Liver (tissue), 8 donors: ENCODE measurements at regions not wholly inside any gene's neighbourhood (a gene's known extent, or its start where the extent isn't known, plus 50 kb on each side); places are given as distances from the start of the nearest gene placed in this dataset.

Experiments used
- DNase-seq: peaks from one replicate; pipeline ENCODE4 v3.0.0-alpha.2; 2017; ENCODE audit warnings: low spot score
- H3K27ac ChIP-seq, 2 donors: one replicate each; pipeline ENCODE4 v1.7.0; 2013; ENCODE audit warnings: inconsistent platforms in 2 of 2, low read length in 2 of 2, control low read depth in 1 of 2, low read depth in 1 of 2, mild to moderate bottlenecking in 1 of 2
- H3K27me3 ChIP-seq, 4 donors: one replicate each; pipeline versions ENCODE4 v1.6.1 to v1.7.0; 2013; ENCODE audit warnings: low read length in 3 of 4, inconsistent platforms in 1 of 4, mild to moderate bottlenecking in 1 of 4, moderate library complexity in 1 of 4; ENCODE audit not compliant: control insufficient read depth in 4 of 4, insufficient read depth in 4 of 4
- H3K36me3 ChIP-seq, 4 donors: one replicate each; pipeline versions ENCODE4 v1.6.1 to v1.7.0; 2013; ENCODE audit warnings: low read length in 3 of 4, mild to moderate bottlenecking in 3 of 4, low read depth in 1 of 4, moderate library complexity in 1 of 4; ENCODE audit not compliant: control insufficient read depth in 4 of 4, insufficient read depth in 3 of 4
- H3K4me1 ChIP-seq, 4 donors: one replicate each; pipeline versions ENCODE4 v1.6.1 to v1.7.0; 2013; ENCODE audit warnings: low read length in 3 of 4, mild to moderate bottlenecking in 3 of 4, moderate library complexity in 1 of 4; ENCODE audit not compliant: control insufficient read depth in 4 of 4, insufficient read depth in 4 of 4
- H3K4me3 ChIP-seq, 3 donors: one replicate each; pipeline versions ENCODE4 v1.6.1 to v1.7.0; 2013; ENCODE audit warnings: low read length in 3 of 3, control low read depth in 1 of 3, low read depth in 1 of 3, mild to moderate bottlenecking in 1 of 3
- H3K9ac ChIP-seq, 2 donors: one replicate each; pipeline ENCODE4 v1.7.0; 2013; ENCODE audit warnings: low read length in 2 of 2, mild to moderate bottlenecking in 2 of 2, moderate library complexity in 2 of 2, control low read depth in 1 of 2, low read depth in 1 of 2
- H3K9me3 ChIP-seq, 4 donors: one replicate each; pipeline versions ENCODE4 v1.6.1 to v1.7.0; 2013; ENCODE audit warnings: low read length in 3 of 4; ENCODE audit not compliant: control insufficient read depth in 4 of 4
- CTCF ChIP-seq: fragments of 150-350 bp; IDR thresholded peaks from 2 replicates; pipeline ENCODE4 v1.5.1; 2017; ENCODE audit warnings: improper control_type of control experiment, low read depth, low read length; ENCODE audit not compliant: missing input control
- EGR1 ChIP-seq, 2 donors: IDR thresholded peaks; 2 replicates each; pipeline ENCODE4 v1.6.1; 2016 to 2018; ENCODE audit warnings: antibody characterized with exemption in 2 of 2, low read depth in 2 of 2
- FOXA2 ChIP-seq: IDR thresholded peaks from 2 replicates; pipeline ENCODE4 v1.6.1; 2016; ENCODE audit warnings: antibody characterized with exemption
- GABPA ChIP-seq, 2 donors: IDR thresholded peaks in 1 of 2; conservative IDR thresholded peaks in 1 of 2; 2 replicates each; pipeline ENCODE4 v1.6.1; 2016; ENCODE audit warnings: antibody characterized with exemption in 2 of 2, mild to moderate bottlenecking in 1 of 2, moderate library complexity in 1 of 2
- HNF4G ChIP-seq: IDR thresholded peaks from 2 replicates; pipeline ENCODE4 v1.6.1; 2016; ENCODE audit warnings: antibody characterized with exemption
- JUND ChIP-seq, 2 donors: IDR thresholded peaks; 2 replicates each; pipeline ENCODE4 v1.6.1; 2016; ENCODE audit warnings: antibody characterized with exemption in 2 of 2
- MAX ChIP-seq: IDR thresholded peaks from 2 replicates; pipeline ENCODE4 v1.6.1; 2016; ENCODE audit warnings: antibody characterized with exemption
- NR2F2 ChIP-seq: IDR thresholded peaks from 2 replicates; pipeline ENCODE4 v1.6.1; 2016; ENCODE audit warnings: antibody characterized with exemption
- RAD21 ChIP-seq, 2 donors: IDR thresholded peaks; 2 replicates each; pipeline ENCODE4 v1.6.1; 2016; ENCODE audit warnings: antibody characterized with exemption in 2 of 2, mild to moderate bottlenecking in 2 of 2
- RXRA ChIP-seq, 2 donors: IDR thresholded peaks; 2 replicates each; pipeline ENCODE4 v1.6.1; 2017 to 2018; ENCODE audit warnings: antibody characterized with exemption in 2 of 2, mild to moderate bottlenecking in 1 of 2
- TAF1 ChIP-seq: conservative IDR thresholded peaks from 2 replicates; pipeline ENCODE4 v1.6.1; 2016; ENCODE audit warnings: antibody characterized with exemption, mild to moderate bottlenecking
- WGBS: extraction: QIAGEN DNeasy Blood & Tissue Kit; methylation state at CpG from one replicate; pipeline ENCODE4 v1.1.7; 2013; 5-methylcytosine and 5-hydroxymethylcytosine counted together
- TF ChIP-seq, protein P1 (sequence below): IDR thresholded peaks from 2 replicates; pipeline ENCODE4 v1.6.1; 2016; ENCODE audit warnings: antibody characterized with exemption
- donor health status: healthy.
- donor health status: healthy.
- donor health status: healthy.
- donor health status: healthy.
- donor health status: healthy.

GRCh38 chr17:69749911-69750310 is 325.1 kb upstream of the KCNJ16 start:
- no peak overlapping the region for H3K4me3 ChIP-seq
- no peaks in the 10 kb centered on the region for H3K27me3 ChIP-seq
- no peak for DNase-seq
- WGBS, result 75% methylated on average over 3 of the region's 3 CpGs
- H3K9me3 ChIP-seq, result no peaks in the 10 kb centered on the region
- H3K27ac ChIP-seq, result no peak overlapping the region
- TF ChIP-seq RXRA (IDR thresholded peaks at IDR 0.05) (no peak), MAX (no peak), GABPA (IDR thresholded peaks at IDR 0.05 in 1 of 2, conservative IDR thresholded peaks at IDR 0.05 in 1 of 2) (no peak), HNF4G (no peak)
- no peaks in the 10 kb centered on the region for H3K36me3 ChIP-seq
- no peak overlapping the region for H3K9ac ChIP-seq
- no peaks in the 10 kb centered on the region for H3K4me1 ChIP-seq

DNA sequence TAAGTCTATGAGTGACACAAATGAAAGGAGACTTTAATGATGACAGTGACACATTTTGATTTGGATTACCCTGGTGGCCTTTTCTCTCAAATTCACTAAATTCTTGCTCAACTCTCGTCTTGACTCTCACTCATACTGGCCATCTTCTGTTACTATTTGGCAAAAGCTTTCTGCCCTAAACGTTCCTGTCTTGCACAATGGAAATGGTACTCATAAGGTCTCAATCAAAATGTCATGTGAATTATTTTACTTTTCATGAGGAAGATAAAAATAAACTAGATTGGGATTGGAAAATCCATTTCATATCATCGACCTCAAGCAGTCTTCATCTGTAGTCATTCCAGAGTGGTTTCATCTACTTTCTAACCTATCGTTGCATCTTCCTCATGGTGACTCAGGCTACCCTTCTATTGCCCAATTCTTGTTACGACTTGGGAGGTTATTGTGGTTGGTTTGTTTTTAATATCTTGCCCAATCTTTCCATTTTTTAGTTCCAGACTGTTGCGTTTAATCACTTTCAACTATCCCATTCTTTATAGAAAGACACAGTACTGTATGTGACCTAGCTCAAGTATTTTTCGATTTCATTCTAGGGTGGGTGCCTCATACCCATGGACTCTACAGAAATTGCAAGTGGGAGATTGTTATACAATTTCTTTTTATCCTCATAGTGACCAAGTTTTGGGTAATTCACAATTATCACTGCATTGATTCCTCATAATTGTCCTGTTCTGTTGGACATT is 317.2 kb upstream of the KCNJ16 start:
- no peak for DNase-seq
- H3K4me3 ChIP-seq, result no peak overlapping the region
- no peak overlapping the region for H3K9ac ChIP-seq
- WGBS, result 64% methylated on average over 7 of the region's 7 CpGs
- TF ChIP-seq TAF1 (no peak), JUND (IDR thresholded peaks at IDR 0.05) (no peak)
- H3K27me3 ChIP-seq, result peaks cover 0 to 3% (median 0%) of the 10 kb centered on the region in 4 donors
- no peaks in the 10 kb centered on the region for H3K4me1 ChIP-seq
- H3K9me3 ChIP-seq, result no peaks in the 10 kb centered on the region
- H3K27ac ChIP-seq, result no peak overlapping the region
- H3K36me3 ChIP-seq, result no peaks in the 10 kb centered on the region

DNA sequence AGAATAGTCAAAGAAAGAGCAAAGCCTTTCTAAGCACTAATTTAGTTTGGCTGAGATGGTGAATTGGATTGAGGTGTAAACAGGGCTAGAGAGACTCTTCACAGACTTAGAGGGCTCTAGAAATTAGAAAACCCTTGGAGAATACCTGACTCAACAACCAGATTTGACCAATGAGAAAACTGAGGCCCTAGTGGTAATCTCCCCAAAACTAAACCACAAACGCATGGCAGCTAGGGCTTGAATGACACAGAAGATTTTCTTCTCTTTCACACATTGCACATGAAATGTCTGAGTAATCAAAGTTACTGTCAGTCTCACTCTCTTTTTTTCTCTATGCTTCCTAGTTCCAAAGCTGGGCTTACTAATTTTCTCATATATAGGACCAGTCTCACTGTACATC is 314.5 kb upstream of the KCNJ16 start:
- no peak overlapping the region for H3K9ac ChIP-seq
- no peak overlapping the region for H3K4me3 ChIP-seq
- H3K4me1 ChIP-seq, result peaks cover 0 to 2% (median 0%) of the 10 kb centered on the region in 4 donors
- no peak overlapping the region for H3K27ac ChIP-seq
- no peak for DNase-seq
- H3K27me3 ChIP-seq, result no peaks in the 10 kb centered on the region
- WGBS, result 98% methylated on average over 1 of the region's 1 CpG
- no peaks in the 10 kb centered on the region for H3K36me3 ChIP-seq
- TF ChIP-seq CTCF (no peak), NR2F2 (no peak), RXRA (IDR thresholded peaks at IDR 0.05) (no peak), EGR1 (IDR thresholded peaks at IDR 0.05; ENCODE audit: low read depth in 2 of 2) (no peak), FOXA2 (no peak), GABPA (IDR thresholded peaks at IDR 0.05 in 1 of 2, conservative IDR thresholded peaks at IDR 0.05 in 1 of 2) (no peak), RAD21 (IDR thresholded peaks at IDR 0.05) (no peak), MAX (no peak)
- TF ChIP-seq, protein P1, sequence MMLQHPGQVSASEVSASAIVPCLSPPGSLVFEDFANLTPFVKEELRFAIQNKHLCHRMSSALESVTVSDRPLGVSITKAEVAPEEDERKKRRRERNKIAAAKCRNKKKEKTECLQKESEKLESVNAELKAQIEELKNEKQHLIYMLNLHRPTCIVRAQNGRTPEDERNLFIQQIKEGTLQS, result no peak
- no peaks in the 10 kb centered on the region for H3K9me3 ChIP-seq
